ENCODE measurements at regions not wholly inside any gene's neighbourhood (a gene's known extent, or its start where the extent isn't known, plus 50 kb on each side); places are given as distances from the start of the nearest gene placed in this dataset.

DNA sequence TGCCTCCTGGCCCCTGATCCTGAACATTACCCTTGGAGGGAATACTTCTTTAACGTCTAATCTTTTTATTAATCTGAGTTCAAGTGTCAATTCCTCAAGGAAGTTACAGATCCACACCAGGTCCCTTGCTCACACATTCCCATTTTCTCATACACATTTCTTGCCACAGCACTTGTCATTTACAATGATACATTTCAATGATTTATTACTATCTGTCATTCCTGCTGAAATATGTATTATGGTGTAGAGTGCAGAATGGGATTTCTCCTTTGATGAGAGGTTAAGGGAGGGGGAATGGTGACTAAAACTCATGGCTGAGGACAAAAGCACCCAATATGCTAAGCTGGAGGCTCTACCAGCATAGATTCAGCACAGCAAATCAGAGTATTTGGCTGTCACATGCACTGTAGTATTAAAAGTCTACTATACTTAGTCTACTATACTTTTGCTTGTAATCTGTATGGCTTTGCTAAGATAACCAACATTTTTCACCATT lies 982.5 kb downstream of the TTLL7 start:
- TF ChIP-seq EZH2 (IDR thresholded peaks at IDR 0.05) (no peak), FOXP2 (optimal IDR thresholded peaks at IDR 0.05; ENCODE audit: control extremely low read depth, extremely low read length, insufficient read depth) (no peak), POLR2AphosphoS5 (IDR thresholded peaks at IDR 0.05; ENCODE audit: borderline replicate concordance, low read depth, low read length) (no peak)
- H3K27ac ChIP-seq = no peak overlapping the region
- no peak overlapping the region for H3K9ac ChIP-seq (ENCODE audit: insufficient read length)
- no peaks in the 10 kb centered on the region for H3K9me3 ChIP-seq (ENCODE audit: low read depth, low read length)
- H3K36me3 ChIP-seq (ENCODE audit: insufficient read depth, low read length) = no peaks in the 10 kb centered on the region
- H3K4me3 ChIP-seq = no peak overlapping the region
- no peak for DNase-seq (ENCODE audit: low read depth, low spot score)

DNA sequence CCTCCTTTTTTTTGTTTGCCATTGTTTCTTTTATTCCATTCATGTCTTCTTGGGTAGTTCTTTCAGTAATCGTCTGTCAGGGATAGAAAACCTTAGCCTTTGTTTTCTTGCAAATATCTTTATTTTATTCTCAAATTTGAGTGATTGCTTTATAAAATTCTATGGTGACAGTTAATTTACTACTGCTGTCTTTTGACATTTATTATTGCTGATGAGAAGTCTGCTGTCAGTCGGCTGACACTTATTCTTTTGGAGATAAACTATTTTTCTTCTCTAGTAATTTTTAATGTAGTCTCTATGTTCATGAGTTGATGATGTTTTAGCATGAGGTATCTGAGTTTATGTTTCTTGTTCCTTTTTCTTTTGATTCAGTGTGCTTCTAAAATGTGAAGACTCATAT lies 983.8 kb downstream of the TTLL7 start:
- DNase-seq (ENCODE audit: low read depth, low spot score) = no peak
- H3K27ac ChIP-seq = no peak overlapping the region
- TF ChIP-seq EZH2 (IDR thresholded peaks at IDR 0.05) = no peak
- no peak overlapping the region for H3K9ac ChIP-seq (ENCODE audit: insufficient read length)
- no peaks in the 10 kb centered on the region for H3K36me3 ChIP-seq (ENCODE audit: insufficient read depth, low read length)
- no peaks in the 10 kb centered on the region for H3K9me3 ChIP-seq (ENCODE audit: low read depth, low read length)
- H3K4me3 ChIP-seq = no peak overlapping the region

- H3K4me3 ChIP-seq = no peak overlapping the region
- DNase-seq (ENCODE audit: low read depth, low spot score) = no peak
- no peaks in the 10 kb centered on the region for H3K36me3 ChIP-seq (ENCODE audit: insufficient read depth, low read length)
- TF ChIP-seq POLR2AphosphoS5 (IDR thresholded peaks at IDR 0.05; ENCODE audit: borderline replicate concordance, low read depth, low read length) = no peak
- no peak for TF ChIP-seq FOXP2 (optimal IDR thresholded peaks at IDR 0.05; ENCODE audit: control extremely low read depth, extremely low read length, insufficient read depth)
- TF ChIP-seq EZH2 (IDR thresholded peaks at IDR 0.05) = no peak
- H3K27ac ChIP-seq = no peak overlapping the region
- H3K9ac ChIP-seq (ENCODE audit: insufficient read length) = no peak overlapping the region
- no peaks in the 10 kb centered on the region for H3K9me3 ChIP-seq (ENCODE audit: low read depth, low read length)
Observed at GRCh38 chr1:83012950-83013349, 986.0 kb downstream of the TTLL7 start.

DNA sequence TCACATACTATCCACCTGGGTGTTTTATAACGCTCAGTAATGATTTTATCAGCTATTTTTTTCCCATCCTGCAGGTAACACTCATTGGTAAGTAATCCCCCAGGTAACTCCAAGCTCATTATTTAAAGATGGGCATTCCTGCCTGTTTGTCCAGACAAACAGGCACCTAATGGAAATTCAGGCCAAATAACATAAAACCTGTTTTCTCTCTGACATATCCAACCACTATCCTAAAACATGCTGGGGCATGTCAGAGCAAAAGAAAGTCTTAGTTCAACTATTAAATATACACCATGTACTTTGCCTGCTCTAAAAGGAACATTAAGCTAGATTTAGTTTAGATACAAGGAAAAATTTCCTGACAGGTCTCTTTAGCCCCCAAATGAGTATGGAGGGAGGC lies 987.7 kb downstream of the TTLL7 start:
- no peak overlapping the region for H3K27ac ChIP-seq
- no peak for DNase-seq (ENCODE audit: low read depth, low spot score)
- no peaks in the 10 kb centered on the region for H3K36me3 ChIP-seq (ENCODE audit: insufficient read depth, low read length)
- H3K9me3 ChIP-seq (ENCODE audit: low read depth, low read length) = no peaks in the 10 kb centered on the region
- TF ChIP-seq EZH2 (IDR thresholded peaks at IDR 0.05) = no peak
- H3K4me3 ChIP-seq = no peak overlapping the region
- no peak overlapping the region for H3K9ac ChIP-seq (ENCODE audit: insufficient read length)

DNA sequence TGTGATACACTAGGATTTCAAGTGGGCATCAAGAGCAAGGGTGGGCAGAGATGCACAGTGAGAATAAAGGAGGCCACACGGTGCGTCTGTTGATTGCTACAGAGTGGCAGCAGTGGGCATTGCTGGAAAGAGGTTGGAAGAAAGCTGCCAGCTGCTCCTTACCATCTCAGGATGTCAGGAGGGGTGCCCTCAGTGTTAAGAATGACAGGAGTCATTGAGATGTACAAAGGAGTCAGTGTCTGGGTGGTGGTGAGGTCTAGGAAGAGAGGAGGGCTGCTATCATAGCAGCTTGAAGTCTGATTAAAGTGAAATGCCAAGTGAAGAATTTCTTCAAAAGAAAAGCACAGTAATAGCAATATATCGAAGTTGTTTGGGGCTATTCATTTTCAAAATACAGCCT lies 992.7 kb downstream of the TTLL7 start:
- H3K36me3 ChIP-seq (ENCODE audit: insufficient read depth, low read length) = no peaks in the 10 kb centered on the region
- H3K27ac ChIP-seq = no peak overlapping the region
- no peaks in the 10 kb centered on the region for H3K9me3 ChIP-seq (ENCODE audit: low read depth, low read length)
- H3K4me3 ChIP-seq = no peak overlapping the region
- DNase-seq (ENCODE audit: low read depth, low spot score) = no peak
- TF ChIP-seq FOXP2 (optimal IDR thresholded peaks at IDR 0.05; ENCODE audit: control extremely low read depth, extremely low read length, insufficient read depth) (no peak), EZH2 (IDR thresholded peaks at IDR 0.05) (no peak), POLR2AphosphoS5 (IDR thresholded peaks at IDR 0.05; ENCODE audit: borderline replicate concordance, low read depth, low read length) (no peak)
- H3K9ac ChIP-seq (ENCODE audit: insufficient read length) = no peak overlapping the region

- H3K4me3 ChIP-seq = no peak overlapping the region
- H3K9ac ChIP-seq (ENCODE audit: insufficient read length) = no peak overlapping the region
- no peaks in the 10 kb centered on the region for H3K36me3 ChIP-seq (ENCODE audit: insufficient read depth, low read length)
- DNase-seq (ENCODE audit: low read depth, low spot score) = no peak
- H3K9me3 ChIP-seq (ENCODE audit: low read depth, low read length) = no peaks in the 10 kb centered on the region
- TF ChIP-seq POLR2AphosphoS5 (IDR thresholded peaks at IDR 0.05; ENCODE audit: borderline replicate concordance, low read depth, low read length) (no peak), EZH2 (IDR thresholded peaks at IDR 0.05) (no peak), FOXP2 (optimal IDR thresholded peaks at IDR 0.05; ENCODE audit: control extremely low read depth, extremely low read length, insufficient read depth) (no peak)
- H3K27ac ChIP-seq = no peak overlapping the region
Observed at GRCh38 chr1:83000286-83000685, 998.6 kb downstream of the TTLL7 start.

GRCh38 chr1:82995951-82996350 lies 1003.0 kb downstream of the TTLL7 start:
- Histone ChIP-seq H3K36me3 (ENCODE audit: insufficient read depth, low read length) (no peaks in the 10 kb centered on the region), H3K27ac (no peak overlapping the region), H3K4me3 (no peak overlapping the region), H3K9me3 (ENCODE audit: low read depth, low read length) (no peaks in the 10 kb centered on the region), H3K9ac (ENCODE audit: insufficient read length) (no peak overlapping the region)
- TF ChIP-seq FOXP2 (optimal IDR thresholded peaks at IDR 0.05; ENCODE audit: control extremely low read depth, extremely low read length, insufficient read depth) = no peak
- no peak for TF ChIP-seq EZH2 (IDR thresholded peaks at IDR 0.05)
- TF ChIP-seq POLR2AphosphoS5 (IDR thresholded peaks at IDR 0.05; ENCODE audit: borderline replicate concordance, low read depth, low read length) = no peak
- DNase-seq (ENCODE audit: low read depth, low spot score) = no peak

- TF ChIP-seq POLR2AphosphoS5 (IDR thresholded peaks at IDR 0.05; ENCODE audit: borderline replicate concordance, low read depth, low read length) (no peak), EZH2 (IDR thresholded peaks at IDR 0.05) (no peak), FOXP2 (optimal IDR thresholded peaks at IDR 0.05; ENCODE audit: control extremely low read depth, extremely low read length, insufficient read depth) (no peak)
- no peak overlapping the region for H3K27ac ChIP-seq
- H3K4me3 ChIP-seq = no peak overlapping the region
- H3K9ac ChIP-seq (ENCODE audit: insufficient read length) = no peak overlapping the region
- DNase-seq (ENCODE audit: low read depth, low spot score) = no peak
- H3K36me3 ChIP-seq (ENCODE audit: insufficient read depth, low read length) = no peaks in the 10 kb centered on the region
- H3K9me3 ChIP-seq (ENCODE audit: low read depth, low read length) = no peaks in the 10 kb centered on the region
Observed at GRCh38 chr1:82994616-82995263, 1004.2 kb downstream of the TTLL7 start.

GRCh38 chr1:82991569-82991968 lies 1007.4 kb downstream of the TTLL7 start:
- Histone ChIP-seq H3K9me3 (ENCODE audit: low read depth, low read length) (no peaks in the 10 kb centered on the region), H3K36me3 (ENCODE audit: insufficient read depth, low read length) (no peaks in the 10 kb centered on the region), H3K27ac (no peak overlapping the region), H3K9ac (ENCODE audit: insufficient read length) (no peak overlapping the region), H3K4me3 (no peak overlapping the region)
- TF ChIP-seq FOXP2 (optimal IDR thresholded peaks at IDR 0.05; ENCODE audit: control extremely low read depth, extremely low read length, insufficient read depth) (no peak), POLR2AphosphoS5 (IDR thresholded peaks at IDR 0.05; ENCODE audit: borderline replicate concordance, low read depth, low read length) (no peak), EZH2 (IDR thresholded peaks at IDR 0.05) (no peak)
- no peak for DNase-seq (ENCODE audit: low read depth, low spot score)

Data from SK-N-MC (cell line).